CD4-positive, alpha-beta T cell treated with Interleukin-6 at 100 ng/mL for 8 hours (primary cell): ENCODE measurements at regions not wholly inside any gene's neighbourhood (a gene's known extent, or its start where the extent isn't known, plus 50 kb on each side); places are given as distances from the start of the nearest gene placed in this dataset.

ENCODE experiments used
- DNase-seq: peaks from one replicate; pipeline ENCODE4 v3.0.0-alpha.2; 2020; ENCODE audit warnings: mixed read lengths, low spot score

DNA sequence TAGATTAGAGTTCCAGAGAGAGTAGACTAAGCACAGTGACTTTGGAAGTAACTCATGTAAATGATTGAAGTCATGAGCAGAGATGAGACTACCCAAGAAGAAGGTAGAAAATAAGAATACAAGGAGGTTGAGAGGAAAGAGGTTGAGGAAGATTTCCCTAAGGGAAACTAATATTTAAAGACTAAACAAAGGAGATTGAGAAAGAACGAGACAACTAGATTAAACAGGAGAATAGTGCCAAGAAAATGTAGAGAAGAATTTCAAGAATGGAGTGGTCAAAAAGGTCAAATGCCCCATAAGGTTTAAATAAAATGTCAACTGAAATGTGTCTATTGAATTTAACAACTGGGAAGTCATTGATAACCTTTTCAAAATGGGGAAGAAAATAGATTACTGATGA is 59.0 kb downstream of the RPS29 start:
- DNase-seq: no peak

DNA sequence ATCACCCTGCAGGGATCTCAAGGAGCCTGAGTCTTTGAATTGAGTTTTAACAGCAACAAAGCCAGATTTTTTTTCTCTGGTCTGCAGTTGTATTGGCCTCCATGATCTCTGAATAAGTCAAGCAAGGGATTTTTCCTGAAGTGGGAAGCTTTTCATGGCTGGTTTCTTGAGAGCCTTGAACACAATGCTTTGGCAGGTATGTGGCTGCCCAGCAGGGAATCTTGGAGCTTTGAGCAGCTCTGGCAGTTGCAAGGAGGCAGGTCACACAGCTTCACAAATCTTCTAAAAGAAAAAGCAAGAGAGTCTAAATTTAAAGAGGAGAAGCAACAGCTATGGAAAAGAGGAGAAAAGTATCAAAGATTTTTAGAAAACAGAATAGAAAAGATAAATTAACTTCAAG is 60.1 kb downstream of the RPS29 start:
- DNase-seq: no peak

DNA sequence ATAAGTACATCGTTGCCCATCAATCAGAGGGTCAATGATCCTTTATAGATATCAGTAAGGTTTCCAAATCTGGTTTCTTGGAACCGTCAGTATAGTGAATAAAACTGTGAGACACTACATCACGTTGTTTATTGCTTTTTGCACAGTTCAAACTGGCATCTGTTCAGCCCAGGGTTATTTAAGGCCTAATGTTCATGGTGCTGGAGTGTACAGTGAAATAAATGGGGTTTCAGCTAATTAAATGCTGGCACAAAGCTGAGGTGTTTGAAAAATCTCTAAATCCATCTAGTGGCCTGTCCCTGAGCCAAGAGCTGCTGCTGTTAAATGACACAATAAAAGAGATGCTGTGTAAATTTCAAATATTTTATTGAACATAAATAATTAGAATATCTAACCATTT is 69.9 kb downstream of the RPS29 start:
- DNase-seq: no peak

DNA sequence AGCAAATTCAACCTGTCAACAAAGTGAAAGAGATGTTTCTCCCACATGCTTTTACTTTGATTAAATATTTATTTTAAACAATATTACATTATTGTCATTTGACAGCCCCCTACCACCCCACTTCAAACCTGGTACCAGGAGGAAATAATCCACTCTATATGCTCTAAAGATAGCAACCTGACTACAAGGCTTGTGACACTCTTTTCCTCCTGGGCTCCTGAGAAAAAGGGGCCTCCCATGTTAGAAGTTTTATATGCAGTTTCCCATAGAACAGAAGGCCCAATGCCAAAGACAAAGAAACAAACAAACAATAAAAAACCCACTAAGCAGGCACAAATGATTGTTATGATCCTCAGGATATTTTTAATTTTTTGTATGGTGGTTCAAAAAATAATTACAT is 73.6 kb downstream of the RPS29 start:
- no peak for DNase-seq

DNA sequence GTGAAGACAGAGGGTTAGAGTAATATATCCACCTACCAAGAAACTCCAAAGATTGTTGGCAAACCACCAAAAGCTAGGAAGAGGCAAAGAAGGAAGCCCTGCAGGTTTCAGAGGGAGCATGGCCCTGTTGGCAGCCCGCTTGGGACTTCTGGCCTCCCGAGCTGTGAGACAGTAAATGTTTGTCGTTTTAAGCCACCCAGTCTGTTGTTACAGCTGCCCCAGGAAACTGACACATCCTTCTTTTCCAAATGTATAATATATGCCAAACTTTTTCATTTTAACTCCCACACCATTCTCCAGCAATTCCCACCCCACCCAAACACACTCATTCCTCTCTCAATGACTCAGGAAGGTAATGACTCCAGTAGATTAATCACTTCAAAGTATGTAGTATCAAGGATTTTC is 74.0 kb downstream of the RPS29 start:
- no peak for DNase-seq

DNA sequence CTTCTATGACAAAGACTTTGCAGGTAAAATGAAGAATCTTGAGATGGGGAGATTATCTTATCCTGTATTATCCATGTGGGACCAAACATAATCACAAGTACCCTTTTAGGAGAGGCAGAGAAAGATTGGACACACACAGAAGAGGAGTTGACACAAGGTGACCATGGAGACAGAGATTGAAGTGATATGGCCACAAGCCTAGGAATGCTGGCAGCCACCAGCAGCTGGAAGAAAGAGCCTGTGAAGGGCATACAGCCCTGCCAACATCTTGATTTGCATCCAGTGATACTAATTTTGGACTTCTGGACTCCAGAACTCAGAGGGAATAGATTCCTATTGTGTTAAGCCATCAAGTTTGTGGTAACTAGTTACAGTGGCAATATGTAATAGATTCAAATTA is 78.1 kb downstream of the RPS29 start:
- no peak for DNase-seq

DNA sequence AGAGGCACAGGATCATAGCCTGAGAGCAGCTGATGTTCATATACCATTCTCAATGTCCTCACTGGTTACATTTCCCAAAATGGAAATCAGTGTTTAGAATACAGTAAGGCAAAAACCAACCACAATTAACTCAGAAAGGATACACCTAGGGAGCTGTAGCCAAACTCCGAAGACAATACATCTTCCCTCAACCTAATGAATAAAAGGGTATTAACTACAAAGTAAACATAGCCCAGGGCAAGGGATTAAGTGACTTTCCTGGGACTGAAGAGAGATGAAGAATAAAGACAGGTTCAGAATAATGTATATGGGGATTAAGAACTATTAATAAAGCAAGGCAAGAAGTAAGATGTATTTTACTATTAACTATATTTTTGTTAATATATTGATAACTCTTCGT is 79.5 kb downstream of the RPS29 start:
- no peak for DNase-seq

DNA sequence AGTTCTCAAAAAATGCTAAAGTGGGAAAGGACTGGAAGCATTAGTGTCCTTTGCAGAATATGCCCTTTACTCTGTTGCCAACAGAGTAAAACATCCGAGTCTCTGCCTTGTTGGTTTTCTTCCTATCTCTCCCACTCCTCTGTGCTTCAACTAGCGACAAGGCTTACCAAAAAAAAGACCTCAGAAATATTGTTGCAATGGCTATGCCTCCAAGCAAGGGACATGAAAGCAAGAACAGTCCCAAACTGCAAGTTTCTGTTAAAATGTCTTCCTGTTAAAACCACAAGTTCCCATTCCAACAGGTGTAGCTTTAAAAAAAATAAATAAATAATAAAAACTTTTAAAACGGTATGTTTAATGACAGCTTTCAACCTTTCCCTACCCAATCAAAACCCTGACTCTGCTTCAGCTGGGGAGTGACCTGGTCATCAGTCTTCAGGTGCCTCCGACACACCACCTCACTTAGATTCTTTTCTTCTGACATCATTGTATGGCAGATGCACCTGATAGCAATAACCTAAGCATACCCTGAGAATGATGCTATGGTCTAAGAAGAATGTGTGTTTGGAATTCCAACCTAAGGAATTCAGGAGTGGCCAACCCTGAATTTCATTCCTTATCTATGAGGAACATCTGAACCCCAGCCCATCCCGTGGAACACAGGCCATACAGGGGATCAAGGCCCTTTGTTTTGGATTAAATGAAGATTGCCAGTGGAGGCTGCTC is 81.0 kb downstream of the RPS29 start:
- DNase-seq: no peak

DNA sequence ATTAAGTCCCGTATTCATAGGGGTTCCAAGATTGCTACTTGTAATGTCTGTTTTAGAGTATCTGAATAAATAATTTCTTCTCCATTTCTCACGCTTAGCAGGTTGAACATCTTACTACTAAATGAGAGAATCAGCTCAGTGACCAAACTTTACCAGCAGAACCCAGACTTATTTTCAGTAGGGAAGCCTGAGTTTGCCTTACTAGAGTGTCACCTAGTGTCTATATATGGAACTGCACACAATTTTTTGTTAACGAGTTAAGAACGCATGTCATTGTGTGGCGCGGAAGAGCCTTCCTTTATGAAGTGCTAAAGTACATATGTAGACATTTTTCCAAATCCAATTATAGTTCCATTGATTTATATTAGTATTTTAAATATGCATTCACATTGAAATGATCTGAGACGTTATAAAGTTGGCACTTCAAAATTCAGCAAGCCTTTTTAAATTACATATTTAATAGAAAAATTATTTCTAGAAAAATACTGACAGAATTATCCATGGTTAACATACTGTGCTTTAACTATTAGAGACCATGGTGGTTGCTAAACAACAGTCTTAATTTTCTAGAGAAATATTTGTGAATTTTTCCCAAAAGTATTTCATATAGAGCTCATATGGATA is 88.3 kb downstream of the RPS29 start:
- peak; percentile 49 for DNase-seq

DNA sequence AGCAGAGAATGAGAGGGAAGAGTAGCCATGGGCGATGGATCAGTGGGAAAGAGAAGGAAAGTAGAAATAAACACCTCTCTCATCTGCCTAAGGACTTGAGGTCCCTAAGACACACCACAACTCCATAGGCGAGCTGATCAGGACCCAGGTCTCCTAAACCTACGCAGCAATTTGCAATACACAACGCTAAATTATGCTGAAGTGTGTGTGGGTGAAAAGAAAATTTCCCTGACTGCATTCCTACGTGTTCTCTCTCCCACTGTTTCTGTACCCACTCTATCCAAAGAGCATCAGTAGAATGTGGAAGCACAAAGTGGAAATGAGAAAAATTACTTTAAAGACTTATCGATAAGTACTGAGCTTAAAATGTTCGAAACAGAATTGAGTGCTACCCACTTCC is 88.9 kb downstream of the RPS29 start:
- DNase-seq: no peak

DNA sequence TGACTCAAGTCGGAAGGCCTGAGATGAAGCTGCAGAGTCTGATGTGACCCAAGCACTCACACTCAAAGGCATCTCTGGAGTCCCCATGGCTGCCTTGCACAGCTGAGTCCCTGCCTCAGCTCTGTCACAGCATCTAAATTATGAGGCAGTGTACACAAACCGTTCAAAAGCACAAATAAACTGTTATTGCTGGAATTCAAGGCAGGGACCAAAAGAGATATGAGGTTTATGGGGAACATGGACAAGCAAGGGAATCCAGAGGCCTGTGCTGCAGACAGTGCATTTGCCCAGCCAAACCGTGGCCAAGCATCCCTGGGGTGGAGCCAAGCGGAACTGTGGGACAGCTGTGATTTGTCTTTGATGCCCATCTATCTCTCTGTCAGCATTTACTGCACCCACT is 91.3 kb downstream of the RPS29 start:
- no peak for DNase-seq

DNA sequence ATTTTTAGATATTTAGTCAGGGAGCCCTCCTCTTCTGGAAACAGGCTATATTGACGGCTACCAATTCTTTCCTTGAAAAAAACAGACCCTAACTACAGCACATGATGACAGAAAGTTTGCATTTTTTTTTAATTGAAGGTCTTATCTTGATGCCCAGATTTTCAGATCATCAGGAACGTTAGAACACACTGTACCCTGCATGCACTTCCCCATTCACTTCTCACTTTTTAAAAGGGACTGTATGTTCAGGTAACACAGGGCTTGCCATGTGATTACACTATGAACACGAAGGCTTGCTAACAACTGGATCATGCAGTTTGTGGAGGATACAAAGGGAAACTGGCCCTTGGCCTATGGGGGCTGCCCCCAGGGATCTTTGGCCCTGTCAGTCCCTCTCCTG is 92.6 kb downstream of the RPS29 start:
- DNase-seq: no peak

DNA sequence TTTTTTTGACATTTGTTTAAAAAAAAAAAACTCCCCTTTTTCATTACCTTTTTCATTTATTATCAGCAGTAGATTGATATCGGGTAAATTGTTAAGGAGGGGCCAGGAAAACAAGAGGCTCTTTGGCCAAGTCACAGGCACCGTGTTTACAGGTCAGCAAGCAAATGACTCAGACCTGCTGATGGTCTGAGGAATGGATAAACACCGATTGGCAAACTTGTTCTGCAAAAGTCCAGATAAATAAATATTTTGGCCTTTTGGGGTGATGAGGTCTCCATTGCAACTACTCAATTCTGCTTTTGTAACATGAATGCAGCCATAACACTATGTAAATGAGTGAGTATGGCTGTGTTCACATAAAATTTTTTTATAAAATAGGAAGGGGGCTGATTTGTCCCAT is 94.0 kb downstream of the RPS29 start:
- DNase-seq: no peak

DNA sequence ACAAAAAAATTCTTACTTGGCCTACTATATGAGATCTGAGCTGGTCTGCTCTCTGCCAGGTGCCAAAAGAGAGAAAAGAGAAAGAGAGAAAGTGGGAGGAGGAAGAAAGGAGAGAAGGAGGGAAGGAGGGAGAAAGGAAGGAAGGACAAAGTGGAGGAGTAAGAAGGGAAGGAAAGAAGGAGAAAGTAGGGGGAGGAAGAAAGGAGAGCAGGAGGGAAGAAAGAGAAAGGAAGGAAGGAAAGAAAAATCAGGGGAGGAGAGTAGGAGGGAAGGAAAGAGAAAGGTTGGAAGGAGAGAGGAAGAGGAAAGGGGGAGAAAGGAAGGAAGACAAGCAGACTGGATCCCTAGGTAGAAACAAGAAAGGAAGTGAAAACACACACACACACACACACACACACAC is 96.8 kb downstream of the RPS29 start:
- no peak for DNase-seq

DNA sequence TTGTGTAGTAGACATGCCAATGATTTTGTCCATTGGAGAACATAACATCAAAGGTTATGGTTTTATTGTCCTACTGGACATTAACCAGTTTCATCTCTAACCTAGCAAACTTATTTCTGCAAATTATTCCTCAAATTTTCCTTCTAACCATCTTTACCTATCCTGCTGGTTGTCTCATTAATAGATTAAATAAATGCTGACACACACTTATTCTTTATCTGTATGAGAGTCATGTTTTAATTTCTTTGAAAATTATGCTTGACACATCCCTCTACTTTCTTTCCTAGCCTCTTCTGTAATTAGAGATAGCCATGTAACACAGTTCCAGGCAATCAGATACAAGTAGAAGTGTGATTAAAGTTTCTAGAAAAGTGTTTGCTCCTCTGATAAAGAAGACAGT is 98.9 kb downstream of the RPS29 start:
- no peak for DNase-seq

DNA sequence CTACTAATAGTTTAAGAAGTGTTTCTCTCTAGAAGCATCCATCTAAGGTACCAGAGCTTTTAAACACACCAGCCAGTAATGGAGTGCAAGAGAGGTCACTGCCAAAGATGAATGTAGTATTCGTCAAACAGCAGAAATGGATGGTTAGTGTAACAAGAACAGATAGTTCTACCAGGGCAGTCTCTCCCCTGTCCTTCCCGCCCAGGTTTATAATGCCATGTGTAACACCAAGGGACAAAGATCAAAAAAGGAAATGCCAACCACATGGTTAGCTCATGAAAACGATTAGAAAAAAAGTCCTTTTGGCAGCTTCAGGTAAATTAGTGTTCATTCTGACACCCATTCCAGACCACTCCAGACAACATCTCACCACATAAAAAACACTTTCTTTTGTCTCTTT is 100.9 kb downstream of the RPS29 start:
- no peak for DNase-seq

DNA sequence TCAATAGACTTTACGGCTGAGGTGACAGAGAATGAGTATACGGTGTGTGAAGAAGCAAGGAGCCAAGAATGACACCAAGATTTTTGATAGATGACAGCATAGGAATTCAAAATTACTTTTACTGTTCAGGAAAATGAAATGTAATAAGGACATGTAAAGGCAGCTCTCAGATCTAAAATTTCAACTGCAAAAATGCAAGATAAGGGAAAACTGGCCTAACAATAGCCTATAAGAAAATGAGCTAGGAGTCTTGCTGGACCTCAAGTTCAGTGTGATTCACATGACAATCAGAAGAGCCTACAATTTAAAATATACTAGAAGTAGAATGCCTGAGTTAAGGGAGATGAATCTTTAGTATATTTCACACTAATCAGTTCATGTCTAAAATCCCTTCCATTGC is 102.0 kb downstream of the RPS29 start:
- no peak for DNase-seq

DNA sequence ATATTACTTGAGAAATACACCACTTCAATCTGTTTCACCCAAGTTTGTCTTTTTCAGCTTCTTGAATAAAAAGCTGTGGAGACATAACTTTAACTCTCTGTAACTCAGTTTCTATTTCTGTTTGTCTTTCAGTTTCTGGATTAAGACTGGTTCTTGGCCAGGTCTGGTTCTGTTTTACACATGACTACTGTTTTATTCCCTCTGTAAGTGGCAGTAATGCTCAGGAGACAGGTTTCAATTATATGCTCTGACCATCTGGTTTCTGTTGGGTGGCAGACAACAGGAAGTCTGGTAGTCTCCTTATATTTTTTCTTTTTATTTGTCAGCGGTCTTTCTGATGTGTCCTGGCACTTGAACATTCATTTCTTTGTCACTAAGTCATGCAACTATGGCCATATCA is 102.9 kb downstream of the RPS29 start:
- DNase-seq: no peak

DNA sequence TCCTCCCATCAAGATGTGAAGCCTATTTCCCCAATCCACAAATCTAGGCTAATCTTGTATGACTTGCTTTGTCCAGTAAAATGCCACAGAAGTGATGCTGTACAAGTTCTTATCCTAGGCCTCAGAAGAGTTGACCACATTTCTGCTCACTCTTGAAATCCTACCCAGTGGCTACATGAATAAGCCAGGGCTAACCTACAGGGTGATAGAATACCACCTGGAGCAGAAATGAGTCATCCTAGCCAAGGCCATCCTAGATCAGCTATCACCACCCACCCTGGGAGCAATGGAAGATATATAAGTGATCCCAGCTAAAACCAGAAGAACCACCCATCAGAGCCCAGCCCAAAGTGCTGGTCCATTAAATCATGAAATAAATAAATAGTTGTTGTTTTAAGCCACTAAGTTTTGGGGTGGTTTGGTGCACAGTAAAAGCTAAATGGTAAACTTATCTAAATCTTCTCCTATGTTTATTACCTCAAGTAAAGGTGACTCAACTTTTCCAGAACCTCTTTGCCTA is 105.1 kb downstream of the RPS29 start:
- no peak for DNase-seq

DNA sequence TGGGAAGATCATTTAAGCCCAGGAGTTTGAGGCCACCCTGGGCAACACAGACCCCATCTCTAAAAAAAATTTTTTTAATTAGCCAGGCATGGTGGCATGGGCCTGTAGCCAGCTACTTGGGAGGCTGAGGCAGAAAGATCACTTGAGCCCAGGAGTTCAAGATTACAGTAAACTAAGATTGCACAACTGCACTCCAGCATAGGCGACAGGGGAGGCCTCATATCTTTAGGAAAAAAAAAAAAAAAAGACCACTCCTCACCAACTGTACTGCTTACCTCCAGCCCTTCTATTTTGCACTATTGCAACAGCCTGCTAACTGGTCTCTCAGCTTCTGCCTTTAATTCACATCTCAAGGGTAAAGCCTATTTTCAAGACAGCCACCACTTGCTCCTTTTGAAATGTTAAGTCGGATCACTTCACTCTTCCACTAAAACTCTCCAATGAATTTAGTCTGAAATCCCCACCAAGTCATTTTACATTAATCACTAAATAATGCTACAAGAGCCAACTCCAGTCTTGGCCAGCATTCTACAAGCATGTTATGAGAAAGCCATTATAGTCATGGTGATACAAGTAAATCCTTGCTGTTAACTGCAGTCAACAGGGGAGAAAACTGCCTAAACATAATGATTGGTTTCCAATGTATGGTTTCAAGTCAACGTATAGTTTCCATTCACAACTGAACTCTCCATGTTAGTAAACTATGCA is 106.0 kb downstream of the RPS29 start:
- no peak for DNase-seq

DNA sequence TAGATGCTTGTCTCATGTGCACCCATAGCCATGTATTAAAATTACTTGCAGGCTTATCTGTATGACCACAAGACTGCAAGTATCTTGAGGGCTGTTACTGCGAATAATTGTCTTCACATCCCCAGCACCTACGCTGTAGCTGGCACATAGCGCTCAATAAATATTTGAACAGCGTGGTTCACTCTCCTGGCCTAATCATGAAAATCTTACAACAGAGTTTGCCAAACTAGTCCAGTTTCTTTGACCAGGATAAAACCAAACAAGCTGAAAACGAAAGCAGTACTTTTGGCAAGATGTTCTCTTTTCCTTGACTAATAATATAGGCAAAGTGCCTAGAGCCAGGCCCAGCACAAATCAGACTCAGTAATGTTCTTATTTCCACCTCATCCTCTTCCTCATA is 106.7 kb downstream of the RPS29 start:
- DNase-seq: no peak

DNA sequence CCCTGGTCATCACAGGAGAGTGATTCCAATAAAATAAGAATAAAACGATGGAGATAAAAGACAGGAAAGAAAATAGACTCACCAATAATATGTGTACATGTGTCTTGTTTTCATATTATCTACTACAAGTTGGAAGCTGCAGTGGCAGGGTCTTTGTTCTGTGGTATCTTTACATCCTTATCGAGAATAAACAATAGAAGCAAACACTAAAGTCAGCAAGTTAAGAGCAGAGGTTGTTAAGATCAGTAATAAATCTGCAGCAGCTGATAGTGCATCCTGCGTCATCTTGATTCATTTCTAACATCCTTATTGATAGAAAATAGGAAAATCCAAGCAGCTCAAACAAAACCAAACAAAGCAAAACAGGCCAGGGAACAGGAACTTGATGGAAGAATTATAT is 107.4 kb downstream of the RPS29 start:
- DNase-seq: no peak

DNA sequence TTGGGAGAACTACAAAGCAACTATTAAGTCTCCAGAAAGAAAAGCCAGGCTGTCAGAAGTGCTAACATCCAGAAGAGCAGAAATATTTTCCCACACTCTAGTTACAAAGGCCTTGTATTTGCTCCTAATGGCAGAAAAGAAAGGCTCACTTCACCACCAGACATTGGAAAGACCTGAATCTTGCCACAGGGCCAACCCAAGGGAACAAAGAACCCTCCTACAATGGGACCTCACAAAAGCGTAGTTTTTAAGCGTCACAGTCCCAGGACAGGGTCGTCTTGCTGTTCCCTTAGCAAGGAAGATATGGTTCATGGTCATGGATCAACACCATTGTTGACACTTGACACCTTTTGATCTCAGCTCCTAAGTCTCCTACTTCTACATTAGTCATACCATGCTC is 119.1 kb downstream of the RPS29 start:
- no peak for DNase-seq
